HG03378 (cell line): ENCODE measurements at regions not wholly inside any gene's neighbourhood (a gene's known extent, or its start where the extent isn't known, plus 50 kb on each side); places are given as distances from the start of the nearest gene placed in this dataset.
"Not testable (repeated sequence)": the region's sequence is repeated elsewhere in the genome, so short reads cannot be mapped to it uniquely, and the experiment has no call there.

ENCODE experiments used
- ATAC-seq: cut with Tn5 transposase; IDR thresholded peaks from one replicate; pipeline ENCODE4 v1.9.1; 2021; ENCODE audit warnings: mild to moderate bottlenecking, moderate library complexity; ENCODE audit not compliant: unreplicated experiment

DNA sequence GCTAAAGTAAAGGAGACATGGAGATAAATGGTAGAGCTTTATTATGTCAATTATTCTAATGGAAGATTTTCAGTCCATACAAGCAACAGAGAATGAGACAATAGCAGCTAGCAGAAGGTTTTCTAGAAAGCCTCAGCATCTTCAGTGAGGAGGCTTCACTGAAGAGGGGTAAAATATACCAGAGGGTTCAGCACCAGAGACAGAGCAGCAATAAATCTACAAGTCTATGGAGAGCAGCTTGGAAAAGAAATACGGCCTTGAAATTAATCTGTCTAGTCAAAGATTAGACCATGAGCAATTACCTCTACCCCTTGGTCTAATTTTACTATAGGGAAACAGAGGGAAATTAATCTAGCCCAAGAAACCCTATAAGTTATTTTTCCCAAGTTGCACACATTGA is 185.7 kb upstream of the CRIM1 start:
- no peak for ATAC-seq

DNA sequence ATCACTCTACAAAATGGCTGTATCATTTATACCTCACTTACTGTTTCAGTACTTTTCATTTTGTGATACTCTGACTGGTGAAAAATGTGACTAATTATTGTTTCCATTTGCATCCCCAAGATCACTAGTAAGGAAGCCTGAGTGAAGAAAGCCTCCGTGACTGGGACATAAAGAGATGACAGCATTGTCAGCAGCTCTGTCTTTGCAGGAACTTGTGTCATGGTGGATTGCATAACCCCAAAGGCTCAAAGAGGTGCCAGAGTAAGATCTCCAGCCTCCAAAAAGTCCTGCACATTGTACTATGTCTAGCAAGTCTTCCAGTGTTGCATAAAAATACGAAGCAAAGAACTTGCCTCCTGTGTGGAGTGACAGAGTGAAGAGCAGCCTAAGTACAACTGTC is 187.5 kb upstream of the CRIM1 start:
- ATAC-seq = no peak

DNA sequence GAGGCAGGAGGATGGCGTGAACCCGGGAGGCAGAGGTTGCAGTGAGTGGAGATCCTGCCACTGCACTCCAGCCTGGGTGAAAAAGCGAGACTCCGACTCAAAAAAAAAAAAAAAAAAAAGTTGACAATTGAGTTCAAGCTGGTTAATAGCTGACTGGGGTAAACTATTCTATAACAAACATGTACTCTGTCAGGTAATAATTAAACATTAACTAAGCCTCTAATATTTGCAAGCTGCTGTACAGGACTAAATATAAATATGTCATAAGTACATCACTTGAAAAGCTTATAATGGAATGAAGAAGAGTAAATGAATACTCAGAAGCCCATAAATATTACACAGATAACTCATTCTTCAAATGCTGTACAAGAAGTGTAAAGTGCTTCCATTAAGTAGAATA is 190.4 kb upstream of the CRIM1 start:
- peak; percentile 83 for ATAC-seq

DNA sequence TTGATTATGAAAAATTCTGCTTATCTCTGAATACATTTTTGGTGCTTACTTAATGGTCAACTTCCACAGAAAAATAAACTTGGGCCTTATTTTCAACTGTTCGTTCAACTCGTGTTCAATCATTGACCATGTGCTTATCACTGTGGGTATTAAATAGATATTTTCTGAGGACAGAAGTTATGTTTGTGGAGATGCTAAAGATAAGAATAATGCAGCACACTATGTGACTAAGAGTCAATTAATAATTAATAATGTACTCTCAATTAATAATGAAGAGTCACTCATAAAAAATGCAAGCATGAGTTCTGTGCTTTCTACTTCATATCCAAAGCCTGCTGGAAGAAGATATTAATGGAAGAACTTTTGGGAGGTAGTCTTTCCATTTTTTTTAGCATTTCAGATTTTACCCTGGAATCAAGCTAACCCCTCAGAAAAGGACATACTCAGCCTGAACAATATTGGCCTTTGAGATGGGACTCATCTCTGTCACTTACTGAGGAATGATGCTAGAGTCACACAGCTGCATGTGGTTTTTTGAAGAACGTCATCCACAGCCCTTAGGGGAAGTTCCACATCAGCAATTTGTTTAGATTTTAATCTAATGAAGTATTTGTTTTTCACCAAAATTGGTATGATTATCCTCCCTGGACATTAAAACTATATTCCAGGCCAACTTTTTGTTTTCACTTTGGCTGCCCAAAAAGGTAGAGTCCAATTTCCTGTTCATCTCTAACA is 191.9 kb upstream of the CRIM1 start:
- ATAC-seq = peak; percentile 54

DNA sequence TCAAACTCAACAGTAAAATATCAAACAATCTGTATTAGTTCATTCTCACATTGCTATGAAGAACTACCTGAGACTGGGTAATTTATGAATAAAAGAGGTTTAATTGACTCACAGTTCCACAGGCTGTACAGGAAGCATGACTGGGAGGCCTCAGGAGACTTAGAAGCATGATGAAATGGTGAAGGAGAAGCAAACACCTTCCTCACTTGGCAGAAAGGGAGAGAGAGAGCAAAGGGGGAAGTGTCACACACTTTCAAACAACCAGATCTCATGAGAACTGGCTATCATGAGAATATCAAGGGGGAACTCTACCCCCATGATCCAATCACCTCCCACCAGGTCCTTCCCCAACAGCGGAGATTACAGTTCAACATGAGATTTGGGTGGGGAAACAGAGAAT is 198.5 kb upstream of the CRIM1 start:
- ATAC-seq = not testable (repeated sequence)

DNA sequence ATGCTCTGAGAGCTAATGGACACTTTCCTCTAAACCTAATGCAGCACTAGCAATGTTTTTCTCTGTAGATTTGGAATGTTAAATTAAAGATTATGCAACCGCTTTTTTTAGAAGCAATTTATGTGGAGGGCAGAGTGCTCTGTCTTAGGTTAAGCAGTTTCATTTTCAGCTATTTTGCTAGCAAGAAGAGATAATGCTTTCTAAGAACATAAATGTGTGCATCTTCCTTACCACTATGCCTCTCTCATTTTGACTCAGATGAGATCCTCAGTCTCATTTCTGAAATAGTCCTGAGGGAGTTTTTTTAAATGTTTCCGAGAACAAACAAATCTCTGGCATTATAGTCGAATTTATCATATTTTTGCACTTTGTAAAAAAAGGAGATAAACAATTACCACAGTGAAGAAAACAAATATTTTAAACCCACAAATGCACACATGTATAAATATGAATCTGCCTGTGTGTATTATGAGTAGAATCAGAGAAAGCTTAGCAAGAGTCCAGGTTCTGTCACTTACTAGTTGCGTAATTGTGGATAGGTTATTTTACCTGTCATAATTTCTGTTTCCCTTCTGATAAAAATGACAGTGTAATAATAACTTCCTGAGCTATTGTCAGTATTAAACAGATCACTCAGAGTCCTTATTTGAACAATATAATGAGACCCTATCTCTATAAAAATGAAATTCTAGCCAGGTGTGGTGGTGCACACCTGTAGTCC is 207.7 kb upstream of the CRIM1 start:
- peak; percentile 91 for ATAC-seq

DNA sequence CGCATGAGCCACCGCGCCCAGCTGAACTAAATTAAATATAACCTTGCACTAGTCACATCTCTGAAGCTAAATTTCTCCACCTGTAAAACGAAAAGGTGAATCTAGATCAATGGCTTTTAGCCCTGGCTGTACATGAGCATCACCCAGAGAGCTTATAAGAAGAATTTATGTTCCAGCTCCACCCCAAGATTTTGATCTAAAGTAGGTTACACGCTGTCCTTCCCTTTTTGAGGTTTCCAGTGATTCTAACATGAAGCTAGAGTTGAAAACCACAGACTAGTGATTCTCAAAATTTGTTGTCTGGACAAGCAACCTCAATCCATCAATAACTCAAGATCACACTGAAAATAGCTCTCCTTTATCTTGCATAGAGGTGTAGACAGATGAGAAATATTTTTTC is 208.8 kb upstream of the CRIM1 start:
- ATAC-seq = no peak

DNA sequence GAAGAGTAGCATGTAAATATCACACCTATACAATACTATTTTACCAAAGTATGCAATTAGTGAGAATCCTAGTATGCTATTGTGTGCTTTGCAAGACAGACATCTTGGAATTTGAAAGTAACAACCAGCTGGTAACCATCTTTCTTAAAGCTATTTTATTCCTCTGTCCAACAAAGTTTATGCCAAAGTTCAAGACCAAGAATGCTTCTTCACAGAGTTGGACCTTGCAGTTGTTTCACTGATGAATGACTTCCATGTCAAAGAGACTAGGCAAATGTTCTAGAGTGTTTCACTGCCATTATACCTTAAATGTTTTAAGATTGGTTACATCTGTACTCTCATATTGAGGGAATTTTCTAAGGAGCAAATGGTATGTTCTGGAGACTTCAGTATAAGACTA is 215.2 kb upstream of the CRIM1 start:
- ATAC-seq = no peak

DNA sequence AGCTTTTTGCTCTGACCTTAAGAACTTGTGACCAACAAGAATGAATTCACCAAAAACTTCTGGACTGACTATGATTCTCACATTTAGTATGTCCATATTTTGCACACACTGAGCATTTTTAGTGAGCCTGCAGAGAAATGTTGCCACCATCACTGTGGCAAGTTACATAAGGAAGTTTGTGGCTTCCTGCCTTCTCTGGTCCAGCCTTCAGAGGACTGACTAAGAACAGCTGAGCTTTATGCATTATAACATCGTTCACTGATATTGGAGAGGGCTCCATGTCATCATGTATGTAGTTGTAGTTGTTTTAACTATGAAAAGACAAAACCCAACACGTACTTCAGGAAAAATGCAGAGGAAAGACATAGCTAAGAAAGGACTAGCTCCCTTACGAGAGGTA is 218.0 kb upstream of the CRIM1 start:
- ATAC-seq = no peak

DNA sequence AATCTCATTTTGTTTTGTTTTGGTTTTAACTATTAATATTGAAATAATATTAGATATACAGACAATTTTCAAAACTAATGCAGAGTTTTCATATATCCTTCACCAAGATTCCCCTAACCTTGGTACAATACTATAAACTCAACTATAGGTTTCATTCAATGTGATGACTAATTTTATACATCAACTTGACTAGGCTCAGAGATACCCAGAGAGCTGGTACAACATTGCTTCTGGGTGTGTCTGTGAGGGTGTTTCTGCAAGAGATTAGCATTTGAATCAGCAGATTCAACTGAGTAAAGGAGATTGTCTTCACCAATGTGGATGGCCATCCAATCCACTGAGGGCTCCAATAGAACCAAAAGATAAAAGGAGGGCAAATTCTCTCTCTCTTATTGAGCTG is 221.3 kb upstream of the CRIM1 start:
- ATAC-seq = no peak

DNA sequence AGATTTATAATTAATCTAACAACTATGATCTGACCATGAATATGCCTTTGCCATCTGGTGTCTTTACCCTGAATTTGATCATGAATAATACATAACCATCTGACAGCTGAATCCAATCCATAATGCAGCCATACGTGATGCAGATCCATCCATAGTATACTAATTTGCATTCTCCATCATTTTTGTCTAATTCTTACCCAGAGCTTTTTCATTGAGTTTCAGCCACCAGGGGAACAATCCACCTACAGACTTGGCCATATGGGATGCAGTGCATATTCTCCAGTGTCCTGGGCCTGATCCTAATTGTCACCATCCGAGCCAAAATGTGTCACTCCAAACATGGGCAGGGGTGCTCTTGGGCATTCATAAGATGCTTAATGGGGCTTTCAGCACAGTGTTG is 227.2 kb upstream of the CRIM1 start:
- ATAC-seq = no peak

DNA sequence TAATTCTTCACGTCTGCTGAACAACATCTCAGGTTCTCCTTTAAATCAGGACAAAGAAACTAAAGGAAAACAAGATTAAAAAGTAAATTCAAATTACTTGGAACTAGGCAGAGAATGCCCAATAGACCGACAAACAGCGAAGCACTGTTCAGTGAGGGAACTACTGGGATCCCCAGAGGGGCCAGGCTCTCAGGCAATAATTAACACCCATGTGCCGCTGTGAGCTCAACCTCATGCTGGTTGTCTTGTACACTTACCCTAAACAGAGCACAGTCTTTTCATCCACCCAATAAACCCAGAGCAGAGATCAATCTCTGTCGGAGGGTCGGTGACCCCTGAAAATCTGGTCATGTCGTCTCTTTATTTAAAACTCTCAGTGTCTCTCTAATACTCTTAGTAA is 229.9 kb upstream of the CRIM1 start:
- no peak for ATAC-seq

DNA sequence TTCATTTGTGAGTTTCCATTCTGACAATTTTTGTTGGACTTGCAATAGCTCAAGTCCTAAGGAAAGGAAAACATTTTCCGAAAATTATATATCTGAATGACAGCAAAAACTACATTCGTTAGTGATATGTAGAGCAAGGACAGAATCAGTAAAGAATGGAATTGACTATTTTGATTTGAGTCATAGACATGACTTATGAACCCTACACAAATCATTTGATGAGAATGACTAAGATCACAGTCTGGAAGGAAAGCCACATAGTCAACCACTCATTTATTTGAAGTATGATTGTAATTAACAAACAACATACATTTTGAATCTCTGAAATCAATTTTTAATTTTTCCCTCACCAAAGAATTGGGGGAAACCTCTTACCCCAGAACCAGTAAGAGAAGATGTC is 231.6 kb upstream of the CRIM1 start:
- no peak for ATAC-seq

DNA sequence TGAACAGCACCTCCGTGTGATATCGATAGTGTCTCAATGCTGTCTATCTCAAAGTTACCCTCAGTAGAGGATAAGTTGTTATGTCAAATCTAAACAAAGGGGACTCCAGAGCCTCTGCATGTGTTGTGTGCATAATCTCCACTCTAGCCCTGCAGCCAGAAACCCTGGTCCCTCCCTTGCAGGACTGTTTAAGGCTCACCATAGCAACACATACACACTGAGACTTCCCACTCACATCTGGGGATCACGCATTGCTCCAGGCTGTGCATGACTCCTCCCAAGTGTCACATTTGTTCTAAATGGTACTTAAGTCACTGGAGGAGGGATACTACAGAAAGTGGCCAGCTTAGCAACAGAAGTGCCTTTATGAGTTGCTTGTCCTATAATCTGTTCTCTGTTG is 258.6 kb upstream of the CRIM1 start:
- ATAC-seq = no peak

DNA sequence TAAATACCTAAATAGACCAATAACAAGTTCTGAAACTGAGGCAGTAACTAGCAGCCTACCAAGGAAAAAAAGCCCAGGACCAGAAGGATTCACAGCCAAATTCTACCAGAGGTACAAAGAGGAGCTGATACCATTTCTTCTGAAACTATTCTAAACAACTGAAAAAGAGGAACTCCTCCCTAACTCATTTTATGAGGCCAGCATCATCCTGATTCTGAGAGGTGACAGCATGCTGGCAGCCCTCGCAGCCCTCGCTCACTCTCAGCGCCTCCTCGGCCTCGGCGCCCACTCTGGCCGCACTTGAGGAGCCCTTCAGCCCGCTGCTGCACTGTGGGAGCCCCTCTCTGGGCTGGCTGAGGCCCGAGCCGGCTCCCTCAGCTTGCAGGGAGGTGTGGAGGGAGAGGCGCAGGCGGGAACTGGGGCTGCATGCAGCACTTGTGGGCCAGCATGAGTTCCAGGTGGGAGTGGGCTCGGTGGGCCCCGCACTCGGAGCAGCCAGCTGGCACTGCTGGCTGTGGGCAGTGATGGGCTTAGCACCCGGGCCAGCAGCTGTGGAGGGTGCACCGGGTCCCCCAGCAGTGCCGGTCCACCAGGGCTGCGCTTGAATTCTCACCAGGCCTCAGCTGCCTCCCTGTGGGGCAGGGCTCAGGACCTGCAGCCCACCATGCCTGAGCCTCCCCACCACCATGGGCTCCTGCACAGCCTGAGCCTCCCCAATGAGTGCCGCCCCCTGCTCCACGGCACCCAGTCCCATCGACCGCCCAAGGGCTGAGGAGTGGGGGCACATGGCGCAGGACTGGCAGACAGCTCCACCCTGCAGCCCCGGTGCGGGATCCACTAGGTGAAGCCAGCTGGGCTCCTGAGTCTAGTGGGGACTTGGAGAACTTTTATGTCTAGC is 263.5 kb upstream of the CRIM1 start:
- ATAC-seq = not testable (repeated sequence)

DNA sequence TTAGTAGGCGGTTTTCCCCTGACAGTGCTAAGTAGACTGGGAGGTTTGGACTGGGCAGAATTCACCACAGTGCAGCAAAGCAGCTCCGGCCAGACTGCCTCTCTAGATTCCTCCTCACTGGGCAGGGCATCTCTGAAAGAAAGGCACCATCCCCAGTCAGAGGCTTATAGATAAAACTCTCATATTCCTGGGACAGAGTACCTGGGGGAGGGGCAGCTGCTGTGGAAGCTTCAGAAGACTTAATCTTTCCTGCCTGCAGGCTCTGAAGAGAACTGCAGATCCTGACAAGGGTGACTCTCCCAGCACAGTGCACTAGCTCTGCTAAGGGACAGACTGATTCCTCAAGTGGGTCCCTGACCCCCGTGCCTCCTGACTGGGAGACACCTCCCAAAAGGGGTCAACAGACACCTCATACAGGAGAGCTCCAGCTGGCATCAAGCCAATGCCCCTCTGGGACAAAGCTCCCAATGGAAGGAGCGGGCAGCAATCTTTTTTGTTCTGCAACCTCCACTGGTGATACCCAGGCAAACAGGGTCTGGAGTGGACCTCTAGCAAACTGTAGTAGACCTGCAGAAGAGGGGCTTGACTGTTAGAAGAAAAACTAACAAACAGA is 266.8 kb upstream of the CRIM1 start:
- no peak for ATAC-seq

DNA sequence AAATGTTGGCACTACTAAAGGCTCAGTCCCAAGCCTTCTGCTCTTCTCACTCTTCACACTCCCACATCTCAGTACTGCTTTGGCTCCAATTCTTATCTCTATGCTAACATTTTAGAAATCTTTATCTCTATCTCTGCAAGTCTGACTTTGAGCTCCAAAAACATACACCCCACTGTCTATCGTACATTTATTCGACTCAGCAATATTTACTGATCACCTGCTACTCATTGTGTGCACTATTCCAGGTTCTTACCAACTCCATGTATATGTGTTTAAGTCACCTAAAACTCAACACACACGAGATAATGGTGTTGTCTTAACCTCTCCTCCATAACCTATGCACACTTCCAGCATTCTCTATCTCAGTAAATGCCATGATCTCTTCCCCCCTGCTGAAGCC is 268.2 kb upstream of the CRIM1 start:
- no peak for ATAC-seq

DNA sequence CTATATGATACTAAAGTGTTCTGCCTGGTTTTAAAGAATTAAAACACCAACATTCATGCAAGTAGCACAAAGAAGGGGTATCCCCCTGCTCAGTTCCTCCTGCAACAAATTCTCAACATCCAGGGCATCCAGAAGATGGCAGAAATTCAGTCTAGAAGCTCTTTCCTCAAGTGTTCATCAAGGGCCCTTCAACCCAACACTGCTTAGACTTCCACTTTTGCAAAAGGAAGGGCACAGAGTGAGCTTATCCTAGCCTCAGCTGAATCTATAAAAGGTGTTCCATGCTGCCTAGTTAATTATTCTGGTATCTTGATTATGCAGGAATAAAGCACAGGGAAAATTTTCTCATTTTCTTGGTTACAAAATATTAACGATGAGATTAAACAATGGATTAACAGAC is 275.8 kb upstream of the CRIM1 start:
- no peak for ATAC-seq

DNA sequence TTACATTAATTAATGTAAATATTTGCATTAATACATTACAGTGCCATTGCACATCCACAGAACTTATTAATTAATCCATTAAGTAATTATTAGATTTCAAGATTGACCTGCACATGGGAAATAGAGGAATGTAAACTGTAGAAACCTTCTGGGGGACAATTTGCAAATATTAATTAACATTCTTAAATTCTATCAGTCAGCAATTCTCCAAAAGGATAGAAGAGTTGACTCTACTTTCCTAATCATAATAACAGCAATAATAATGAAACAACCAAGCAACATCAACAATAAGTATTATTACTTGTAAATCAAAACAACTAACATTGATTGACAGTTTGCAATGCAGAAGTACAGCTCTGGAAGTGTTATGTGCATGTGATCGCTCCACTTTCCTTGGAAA is 281.6 kb upstream of the CRIM1 start:
- no peak for ATAC-seq

DNA sequence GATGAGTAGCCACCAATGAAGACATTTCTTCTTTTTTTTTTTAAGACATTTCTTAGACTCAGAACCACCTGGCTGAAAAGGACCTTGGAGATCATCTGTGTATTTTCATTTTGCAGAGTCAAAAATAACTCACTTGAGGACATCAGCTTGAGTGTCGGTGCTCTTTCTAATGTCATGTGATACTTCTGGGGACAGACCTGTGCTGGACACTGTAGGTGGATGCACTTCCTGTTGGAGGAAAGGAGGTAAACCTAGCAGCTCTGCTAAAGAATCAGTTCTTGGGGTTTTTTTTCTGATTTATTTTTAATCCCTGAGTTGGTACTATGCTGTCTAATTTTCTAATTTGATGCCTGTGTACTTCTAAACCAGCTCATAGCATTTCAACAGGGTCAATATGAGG is 283.9 kb upstream of the CRIM1 start:
- ATAC-seq = no peak

DNA sequence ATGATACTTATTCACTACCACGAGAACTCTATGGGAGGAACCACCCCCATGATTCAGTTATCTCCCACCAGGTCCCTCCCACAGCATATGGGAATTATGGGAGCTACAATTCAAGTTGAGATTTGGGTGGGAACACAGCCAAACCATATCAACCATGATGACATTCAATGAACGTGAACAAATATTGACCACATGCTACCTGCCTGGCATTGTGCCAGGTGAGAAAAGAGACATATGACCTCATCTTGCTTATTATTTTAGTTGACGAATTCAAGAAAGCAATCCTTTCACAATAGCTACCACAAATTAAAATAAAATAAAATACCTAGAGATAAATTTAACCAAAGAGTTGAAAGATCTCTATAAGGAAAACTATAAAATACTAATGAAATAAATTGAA is 286.5 kb upstream of the CRIM1 start:
- no peak for ATAC-seq
